Activated CD4-positive, alpha-beta T cell treated with anti-CD3 and anti-CD28 coated beads, Interleukin-2, amount 50 U/mL, for 16 hours (primary cell): ENCODE measurements at regions not wholly inside any gene's neighbourhood (a gene's known extent, or its start where the extent isn't known, plus 50 kb on each side); places are given as distances from the start of the nearest gene placed in this dataset.

Source experiments
- DNase-seq: peaks from one replicate; pipeline ENCODE4 v3.0.0-alpha.2; 2020

DNA sequence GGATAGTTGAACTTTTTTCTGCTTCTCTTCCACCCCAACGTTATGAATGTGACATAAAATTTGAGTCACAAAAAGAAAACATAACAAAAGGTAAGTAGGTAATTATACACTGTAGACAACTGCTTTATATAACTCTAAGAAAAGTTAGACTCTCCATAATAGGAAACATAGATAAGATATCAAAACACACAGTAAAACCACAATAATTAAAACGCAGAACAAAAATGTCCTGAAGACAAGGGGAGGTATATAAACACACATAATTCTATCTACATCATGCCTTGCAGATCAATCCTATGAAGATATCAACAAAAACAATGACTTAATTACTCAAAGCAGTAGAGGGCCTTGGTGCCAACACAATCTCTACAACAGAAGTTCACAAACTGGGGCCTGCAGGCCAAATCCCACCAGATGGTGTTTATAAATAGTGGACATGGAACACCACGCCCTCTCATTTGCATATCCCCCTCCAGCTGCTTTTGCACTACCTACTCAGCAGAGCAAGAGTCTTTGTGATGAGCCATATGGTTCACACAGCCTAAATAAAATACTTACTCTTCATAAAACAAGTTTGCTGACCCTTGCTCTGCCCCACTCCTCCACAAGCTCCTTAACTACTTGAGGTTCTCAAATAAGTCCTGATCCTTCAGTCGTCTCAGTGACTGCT, 254.7 kb downstream of the KLF12 start:
- DNase-seq: no peak

DNA sequence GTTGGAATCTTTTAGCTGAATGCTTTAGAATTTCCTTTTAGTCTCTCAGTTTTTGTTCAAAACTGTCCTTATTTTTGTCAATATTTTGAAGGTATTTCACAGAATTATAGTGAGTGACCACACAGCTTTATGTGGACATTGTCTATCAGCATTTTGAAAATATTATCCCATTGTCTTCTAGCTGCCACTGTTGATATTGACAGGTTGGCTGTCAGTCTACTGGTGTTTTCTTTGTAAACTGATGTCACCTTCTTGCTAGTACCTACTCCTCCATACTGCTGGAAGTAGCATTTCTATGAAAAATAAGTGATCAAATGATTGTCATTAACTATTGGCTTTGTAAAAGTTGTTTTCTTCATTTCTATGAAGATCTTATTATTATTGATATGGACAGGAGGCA, 256.8 kb downstream of the KLF12 start:
- DNase-seq: no peak

DNA sequence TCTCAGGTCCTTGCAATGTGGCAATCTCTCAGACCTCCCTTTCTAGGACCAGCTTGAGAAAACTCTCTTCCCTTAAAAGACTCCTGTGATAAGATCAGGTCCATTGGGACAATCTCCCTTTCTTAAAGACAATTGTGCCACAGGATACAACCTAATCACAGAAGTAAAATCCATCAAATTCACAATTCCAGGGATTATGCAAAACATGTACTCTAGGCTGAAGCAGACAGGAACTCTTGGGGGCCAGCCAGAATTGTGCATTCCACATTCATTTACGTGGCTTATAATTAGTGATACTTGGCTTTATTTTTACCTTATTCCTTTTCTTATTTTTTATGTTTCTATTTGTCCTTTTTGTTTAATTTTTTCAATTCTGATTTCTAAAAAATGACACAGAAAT, 257.9 kb downstream of the KLF12 start:
- DNase-seq: no peak

DNA sequence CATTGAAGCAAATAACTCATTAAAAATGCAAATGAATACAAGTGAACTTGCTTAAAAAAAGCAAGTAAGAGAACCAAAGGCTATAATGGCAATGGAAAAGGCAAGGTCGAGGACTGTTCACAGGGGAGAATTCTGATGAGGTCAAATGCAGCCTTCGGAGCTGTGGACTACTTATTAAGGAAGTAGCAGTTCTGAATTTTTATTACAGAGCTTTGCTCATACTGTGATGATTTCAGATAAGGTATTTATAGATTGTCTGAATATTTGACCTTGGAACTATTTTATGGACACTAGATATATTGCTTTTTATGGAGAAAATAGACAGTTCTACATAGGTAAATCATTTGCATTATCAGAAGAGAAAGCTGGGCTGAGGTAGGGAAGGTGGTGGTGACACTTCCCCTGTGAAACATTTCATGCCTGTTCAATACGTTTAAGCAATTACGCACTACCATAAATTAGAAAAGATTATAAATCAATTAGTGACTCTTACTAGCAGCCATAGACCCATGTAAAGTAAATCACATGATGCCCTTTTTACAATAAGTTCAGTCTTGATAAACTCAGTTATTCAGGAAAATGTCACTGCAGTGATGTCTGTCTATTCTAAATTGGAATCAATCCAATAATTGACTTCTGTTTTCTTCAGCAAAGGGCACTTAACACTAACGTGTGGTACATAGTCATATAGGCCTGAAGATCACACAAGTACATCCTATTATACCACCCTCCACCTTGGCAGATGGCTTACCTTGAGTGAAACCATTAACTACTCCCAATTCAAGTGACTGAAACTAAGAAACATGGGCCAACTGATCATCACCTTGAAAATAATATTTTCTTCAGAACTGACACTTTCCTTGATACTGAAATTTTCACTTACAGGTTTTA, 260.0 kb downstream of the KLF12 start:
- no peak for DNase-seq

DNA sequence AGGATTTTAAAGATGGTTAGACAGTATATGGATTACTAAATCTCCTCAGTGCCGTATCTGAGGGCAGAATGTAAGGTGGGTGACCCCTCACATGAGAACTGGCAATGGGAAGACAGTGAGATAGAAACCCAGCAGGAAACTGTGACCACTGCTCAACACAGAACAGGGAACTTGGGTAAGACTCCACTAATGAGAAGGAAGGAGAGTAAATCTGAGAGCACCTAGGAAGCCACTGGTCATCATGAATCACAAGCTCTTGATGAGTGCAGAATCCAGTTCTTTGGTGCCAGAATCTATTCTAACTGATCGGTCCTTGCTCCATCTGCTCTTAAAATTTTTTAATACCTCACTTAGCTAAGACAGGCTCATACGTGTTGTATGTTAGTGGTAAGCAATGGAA, 261.8 kb downstream of the KLF12 start:
- no peak for DNase-seq

DNA sequence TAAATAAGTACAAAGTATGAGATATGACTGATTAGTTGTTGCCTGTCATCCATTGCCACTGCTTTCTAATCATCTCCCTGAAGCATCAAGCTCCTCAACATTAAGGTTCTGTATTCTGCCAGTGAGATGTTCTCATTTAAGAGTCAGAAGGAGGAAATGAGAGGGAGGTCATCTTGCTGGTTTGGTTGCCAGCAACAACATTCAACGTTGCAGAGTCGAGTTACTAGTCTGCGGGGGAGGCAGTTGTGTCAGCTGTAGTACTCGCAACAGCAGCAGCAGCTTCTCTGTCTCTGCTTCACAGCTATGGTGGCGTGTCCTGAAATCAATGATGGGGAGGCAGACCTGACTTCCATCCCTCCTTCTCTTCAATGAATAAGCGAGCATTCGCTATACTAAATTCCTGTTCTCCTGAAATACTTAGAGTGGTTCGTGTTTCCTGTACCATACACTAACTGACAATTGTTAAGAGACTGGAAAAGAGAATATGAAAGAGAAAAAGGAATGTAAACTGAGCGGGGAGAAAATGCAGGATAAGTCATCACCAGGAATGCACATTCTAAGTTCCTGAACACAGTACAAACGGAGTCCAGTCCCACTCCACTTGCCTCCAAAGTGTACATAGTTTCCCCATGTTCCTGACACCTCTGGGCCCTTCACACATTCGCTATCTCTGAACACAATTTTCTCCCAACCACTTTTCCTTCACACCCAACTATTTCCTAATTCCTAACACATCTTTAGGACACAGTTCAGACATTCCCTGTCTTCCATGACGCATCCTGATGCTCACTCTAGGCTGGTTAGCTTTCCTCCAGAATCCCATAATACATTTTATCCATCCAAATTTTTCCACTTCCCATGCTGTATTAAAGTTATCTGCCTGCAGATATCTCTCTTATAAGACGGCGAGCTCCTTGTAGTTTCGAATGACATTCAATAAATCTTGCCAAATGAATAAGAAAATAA, 263.0 kb downstream of the KLF12 start:
- DNase-seq: no peak

DNA sequence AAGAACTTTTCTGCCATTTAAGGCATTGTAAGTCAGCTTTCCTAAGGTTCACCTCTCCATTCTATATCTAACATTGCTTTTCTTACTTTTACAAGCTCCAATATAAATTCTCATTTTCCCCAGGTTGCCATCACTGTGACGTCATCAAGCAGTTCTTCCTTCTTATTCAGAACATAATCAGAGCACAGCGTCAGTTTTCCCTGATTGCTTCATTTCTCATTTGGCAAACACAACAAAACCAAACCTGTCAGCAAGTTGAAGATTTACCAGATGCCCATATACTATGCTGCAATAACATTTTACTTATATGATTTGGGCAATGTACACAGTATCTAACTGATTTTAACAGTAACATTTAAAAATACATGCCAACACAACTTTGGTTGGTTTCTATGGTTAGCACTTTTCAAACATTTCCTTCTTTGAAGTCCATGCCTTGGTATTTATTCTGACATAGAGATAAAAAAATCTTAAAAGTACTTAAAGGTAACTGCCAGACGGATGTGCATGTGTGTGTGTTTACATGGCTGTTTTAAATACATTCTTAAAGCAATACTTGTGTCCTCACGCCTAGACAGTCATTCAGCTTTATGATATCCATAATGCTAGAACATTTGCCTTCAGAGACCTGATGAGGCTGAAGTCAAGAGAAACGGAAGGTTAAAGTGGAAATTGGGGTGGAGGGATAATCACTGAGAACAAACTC, 264.0 kb downstream of the KLF12 start:
- DNase-seq: no peak

DNA sequence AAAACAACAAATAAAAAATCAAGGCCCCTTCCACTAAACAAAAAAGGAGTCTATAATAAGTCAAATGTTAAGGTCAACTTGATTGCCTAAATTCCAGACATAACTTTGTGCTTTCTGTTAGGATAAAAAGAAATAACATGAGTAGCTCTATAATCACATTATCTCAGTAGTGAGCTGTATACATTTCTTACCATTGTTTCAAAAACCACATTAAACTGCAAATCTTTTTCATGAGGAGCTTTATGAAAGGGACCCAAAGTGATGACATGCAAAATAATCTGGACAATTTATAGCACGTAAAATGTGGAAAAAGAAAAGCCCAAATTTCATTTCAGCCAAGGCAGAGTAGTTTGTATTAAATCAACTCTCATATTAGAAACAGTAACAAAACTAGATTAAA, 269.2 kb downstream of the KLF12 start:
- no peak for DNase-seq

DNA sequence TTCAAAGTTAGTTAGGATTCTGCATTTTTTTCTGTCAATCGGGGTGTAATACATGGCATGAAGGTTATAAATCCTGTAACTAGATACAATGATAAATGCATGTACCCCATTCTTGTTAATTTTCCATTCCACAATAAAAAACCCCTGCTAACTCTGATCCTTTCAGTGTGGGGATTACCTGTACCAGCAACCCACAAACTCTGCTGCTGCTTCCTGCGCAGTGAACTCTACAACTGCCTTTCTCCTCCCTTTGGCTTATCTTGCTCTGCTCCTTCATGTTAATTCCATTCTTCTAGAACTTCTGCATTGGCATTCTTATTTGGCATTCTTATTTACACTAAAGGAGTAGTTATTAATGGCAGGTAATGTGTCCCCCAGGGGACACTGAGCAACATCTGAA, 273.1 kb downstream of the KLF12 start:
- no peak for DNase-seq

DNA sequence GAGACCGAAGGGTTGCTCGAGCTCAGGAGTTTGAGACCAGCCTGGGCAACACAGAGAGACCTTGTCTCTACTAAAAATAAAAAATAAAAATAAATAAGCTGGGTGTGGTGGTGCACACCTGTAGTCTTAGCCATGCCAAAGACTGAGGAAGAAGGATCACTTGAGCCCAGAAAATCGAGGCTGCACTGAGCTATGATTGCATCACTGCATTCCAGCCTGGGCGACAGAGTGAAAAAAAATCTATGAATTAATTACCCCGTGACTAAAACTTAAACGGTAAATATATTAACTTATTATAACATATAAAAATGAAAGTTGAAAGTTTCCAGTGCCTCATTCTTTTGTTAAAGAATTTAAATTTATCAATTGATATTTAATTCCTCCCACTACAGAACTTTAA, 273.7 kb downstream of the KLF12 start:
- DNase-seq: no peak

DNA sequence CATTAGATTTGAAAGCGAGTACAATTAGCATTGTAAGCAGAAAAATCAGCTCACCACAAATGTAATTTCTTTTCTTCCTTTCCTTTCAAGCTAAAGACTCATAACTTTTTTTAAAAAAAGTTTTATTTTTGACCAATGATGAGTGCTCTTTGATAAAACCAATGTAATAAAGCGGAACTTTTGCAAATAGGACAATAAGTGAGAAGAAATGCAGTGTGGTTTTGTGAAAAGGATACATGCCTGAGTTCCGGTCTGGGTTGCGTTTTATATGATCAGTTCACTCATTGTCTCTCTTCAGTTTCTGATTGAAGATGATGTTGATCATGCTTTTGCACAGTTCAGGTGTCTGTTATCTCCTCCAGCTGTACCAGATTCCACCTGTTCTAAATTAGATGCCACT, 274.4 kb downstream of the KLF12 start:
- no peak for DNase-seq

DNA sequence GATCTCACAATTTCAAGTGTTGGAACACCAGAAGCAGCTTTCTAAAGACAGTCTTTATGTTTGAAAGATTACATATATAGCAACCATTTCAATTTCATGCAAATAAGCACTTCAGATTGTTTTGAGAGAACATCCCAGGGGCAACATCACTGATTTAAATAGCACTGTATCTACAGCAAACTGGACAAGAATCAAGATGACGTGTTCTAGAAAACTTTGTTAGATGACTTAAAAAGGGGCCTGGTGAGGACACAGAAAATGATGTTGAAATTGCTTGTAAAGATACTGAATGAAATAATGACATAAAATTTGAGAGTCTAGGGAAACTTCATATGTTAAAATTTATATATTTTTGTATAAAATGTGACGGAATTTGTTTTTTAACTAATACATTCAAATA, 277.1 kb downstream of the KLF12 start:
- no peak for DNase-seq

DNA sequence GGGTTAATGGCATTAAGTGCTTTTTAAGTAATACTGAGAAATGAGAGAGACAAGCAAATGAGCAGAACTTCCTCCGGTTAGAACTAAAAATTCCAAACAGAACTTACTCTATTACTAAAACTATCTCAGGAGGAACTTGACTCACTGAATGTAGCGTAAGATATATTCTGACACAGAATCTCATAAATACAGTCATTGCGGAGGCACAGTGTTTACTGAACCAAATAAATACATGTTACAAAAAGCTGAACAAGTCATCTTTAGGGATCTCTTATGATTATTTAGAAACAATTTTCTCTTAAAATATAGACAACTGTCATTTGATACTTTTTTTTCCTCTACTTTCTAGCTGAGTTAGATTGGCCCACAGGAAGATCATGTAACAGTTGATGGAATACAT, 283.1 kb downstream of the KLF12 start:
- no peak for DNase-seq

DNA sequence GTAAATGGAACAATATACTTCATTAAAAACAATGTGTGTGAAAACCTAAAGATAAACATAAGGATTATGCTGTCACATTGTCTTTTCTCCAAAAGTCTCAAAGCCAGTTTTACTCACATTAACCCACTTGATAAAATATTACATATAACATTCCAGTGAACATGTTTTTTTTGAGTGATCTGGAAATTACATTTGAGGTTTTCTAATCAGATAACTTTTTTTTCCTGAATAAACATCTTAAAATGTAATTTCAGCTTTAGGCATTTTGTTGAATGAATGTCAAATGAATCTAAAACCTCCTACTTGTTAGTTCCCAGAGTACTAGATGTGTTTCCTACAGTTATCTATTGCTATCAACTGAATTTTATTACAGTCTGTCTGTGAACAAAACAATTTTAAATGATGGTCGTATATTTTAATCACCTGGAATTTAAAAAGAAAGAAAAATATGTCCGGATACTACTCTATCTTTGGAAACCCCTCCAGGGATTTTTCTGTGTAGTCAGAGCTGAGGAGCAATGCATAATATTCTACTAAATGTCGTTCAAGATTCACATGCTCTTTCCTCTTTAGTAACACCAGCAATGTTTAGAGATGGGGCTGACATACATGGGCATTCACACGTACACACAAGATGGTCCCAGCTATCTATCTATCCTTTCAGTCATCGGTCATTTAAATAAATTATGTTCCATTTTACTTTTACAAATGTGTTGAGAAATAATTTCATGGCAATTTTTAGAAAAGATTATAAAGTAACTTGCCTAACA, 283.9 kb downstream of the KLF12 start:
- DNase-seq: no peak

DNA sequence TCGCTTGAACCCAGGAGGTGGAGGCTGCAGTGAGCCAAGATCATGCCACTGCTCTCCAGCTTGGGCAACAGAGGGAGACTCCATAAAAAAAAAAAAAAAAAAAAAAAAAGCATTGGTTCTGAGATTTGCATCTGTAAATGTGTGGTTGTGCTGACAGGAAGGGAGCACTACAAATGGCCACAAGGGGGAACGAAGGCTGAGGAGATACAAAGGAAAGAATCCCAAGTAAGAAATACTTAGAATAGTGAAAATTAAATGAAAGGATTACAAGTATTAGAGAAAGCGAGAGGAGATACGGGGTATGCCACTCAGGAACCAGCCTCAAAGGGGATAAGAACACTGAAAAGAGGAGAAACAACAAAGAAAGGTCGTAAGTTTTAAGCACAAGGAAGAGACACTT, 284.9 kb downstream of the KLF12 start:
- no peak for DNase-seq

DNA sequence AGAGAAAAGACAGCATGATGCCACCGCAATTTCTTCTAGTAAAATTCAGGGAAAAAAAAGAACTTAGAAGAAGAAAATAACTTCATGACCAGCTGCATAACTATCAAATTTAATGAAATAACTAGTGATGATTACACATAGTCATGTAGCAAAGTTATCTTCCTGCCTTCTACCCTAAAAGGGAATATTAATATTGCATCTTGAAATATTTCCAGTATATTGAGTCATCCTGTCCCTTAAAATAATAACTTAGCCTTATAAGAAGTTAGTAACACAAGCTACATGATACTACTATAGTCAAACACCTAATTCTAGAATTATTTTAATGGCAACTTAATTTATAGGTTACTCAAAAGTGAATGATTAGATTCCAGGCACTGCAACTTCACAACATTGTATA, 289.2 kb downstream of the KLF12 start:
- no peak for DNase-seq

DNA sequence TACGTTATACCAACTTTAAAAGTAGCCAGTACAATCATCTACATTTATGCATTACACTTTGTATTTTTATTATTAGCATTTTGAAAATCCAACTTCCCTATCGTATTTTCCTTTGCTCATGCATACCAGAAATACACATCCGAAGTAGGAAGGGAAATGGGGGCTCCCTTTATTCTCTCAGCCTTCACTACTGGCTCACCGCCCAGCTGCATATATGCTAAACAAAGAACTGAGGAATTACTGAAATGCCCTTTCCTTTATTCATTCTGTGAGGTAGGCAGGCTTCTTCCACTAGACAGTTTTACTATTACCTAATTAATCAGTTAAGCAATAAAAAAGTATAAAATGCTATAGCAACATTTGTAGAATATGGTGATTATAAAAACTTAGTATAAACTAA, 291.6 kb downstream of the KLF12 start:
- no peak for DNase-seq

DNA sequence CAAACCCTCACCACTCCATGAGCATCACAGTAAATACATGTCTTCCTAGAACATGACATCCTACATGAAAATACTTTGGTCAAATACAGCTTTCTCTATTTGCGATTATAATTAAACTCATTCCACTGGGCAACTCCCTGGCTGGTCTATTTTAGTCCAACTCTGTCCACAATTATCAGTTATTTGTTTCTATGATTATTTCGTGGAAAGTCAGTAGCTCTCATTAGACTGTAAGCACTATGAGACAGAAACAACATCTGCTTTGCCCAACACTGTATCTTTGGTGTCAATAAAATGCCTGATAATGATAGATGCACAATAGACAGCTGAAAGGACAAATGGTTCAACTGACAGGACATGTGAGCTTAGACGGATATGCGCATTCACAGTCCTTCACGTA, 292.0 kb downstream of the KLF12 start:
- no peak for DNase-seq

DNA sequence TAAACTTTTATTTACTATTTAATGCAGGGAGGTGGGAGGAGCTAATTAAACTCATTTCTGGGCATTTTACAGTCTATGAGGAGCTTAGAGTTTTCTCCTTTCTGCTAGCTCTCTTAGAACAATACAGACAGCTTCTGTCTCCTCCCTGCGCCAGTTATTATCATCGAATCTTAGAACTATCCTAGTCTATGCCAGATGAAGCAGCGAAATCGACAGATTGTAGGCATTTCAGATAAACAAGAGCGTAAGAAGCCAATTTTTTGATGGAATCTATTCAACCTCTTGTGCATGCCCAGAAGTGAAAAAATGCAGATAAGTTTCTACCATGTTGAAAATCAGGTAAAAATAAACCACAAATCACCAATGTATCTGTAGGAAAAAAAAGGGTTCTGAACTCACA, 297.1 kb downstream of the KLF12 start:
- no peak for DNase-seq

DNA sequence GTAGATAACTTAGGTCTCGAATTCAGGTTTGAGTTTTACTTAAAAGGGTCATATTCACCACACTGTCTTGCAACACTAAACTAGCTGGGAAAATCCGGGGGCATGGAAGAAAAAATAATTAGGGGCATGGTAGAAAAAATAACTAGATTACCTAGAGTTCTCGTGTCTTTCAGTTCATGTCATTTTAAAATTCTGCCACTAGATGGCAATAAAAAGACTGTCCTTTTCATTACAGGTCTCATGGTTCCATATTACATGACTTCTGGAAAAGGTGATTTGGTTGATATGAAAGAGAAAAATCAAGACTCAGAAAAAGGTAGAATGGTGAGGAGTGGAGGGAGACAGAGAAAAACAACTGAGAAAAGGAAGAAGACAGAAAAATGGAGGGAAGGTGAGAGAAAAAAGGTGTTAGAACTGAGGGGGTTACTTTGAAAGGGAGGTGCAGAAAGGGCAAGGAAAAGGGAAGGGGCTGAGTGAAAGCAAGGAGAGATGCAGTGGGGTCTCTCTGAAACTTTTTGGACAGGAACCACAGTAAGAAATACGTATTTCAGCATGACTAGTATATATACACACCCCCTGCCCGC, 299.0 kb downstream of the KLF12 start:
- DNase-seq: peak; percentile 52

DNA sequence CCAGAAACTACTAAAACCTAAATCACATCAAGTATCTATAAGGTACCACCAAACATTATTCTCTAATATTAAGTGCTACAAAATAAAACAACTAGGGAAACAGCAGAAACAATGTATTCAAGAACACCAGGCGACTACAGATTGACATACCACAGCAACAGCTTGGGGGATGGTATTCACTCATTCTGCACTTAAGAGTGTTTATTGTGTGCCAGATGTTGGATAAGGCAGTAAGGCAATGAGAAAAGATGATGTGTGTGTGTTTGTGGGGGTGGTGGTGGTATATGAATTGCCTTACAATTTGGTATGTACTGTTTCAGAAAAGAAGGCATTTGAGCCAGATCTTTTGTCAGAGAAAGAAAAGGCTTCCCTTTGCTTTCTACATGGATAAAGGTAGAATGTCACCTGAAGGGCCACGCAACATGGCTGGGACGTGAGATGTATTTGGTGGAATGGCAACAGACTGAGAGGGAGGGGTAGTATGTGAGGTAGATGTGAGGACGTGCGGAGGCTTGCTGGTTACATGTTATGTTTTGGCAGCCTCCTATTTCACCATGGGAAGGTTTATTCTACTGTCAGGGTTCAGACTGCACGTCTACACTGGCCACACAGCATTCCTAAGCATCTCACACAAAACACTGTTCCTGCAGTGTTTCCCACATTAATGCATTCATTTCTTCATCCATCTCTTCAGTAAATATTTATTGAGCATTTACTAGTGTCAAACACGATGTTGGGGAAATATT, 300.7 kb downstream of the KLF12 start:
- no peak for DNase-seq
